NOMO-1 (cell line): ENCODE measurements at regions not wholly inside any gene's neighbourhood (a gene's known extent, or its start where the extent isn't known, plus 50 kb on each side); places are given as distances from the start of the nearest gene placed in this dataset.

Experiments
- DNase-seq, 2 experiments: peaks; one replicate each; lab custom pipeline; 2025; ENCODE audit not compliant: unreplicated experiment in 2 of 2; lab: John Stamatoyannopoulos, UW

- no peak for DNase-seq
Observed at GRCh38 chr14:36245223-36245622, 68.7 kb upstream of the PTCSC3 start.

- no peak for DNase-seq
Observed at GRCh38 chr14:36243183-36243582, 66.7 kb upstream of the PTCSC3 start.

- DNase-seq, result no peak
Observed at GRCh38 chr14:36241183-36241582, 64.7 kb upstream of the PTCSC3 start.

- DNase-seq, result peak; percentile 55 to 63
Observed at GRCh38 chr14:36238666-36239363, 62.3 kb upstream of the PTCSC3 start.

GRCh38 chr14:36233217-36233616 is 56.7 kb upstream of the PTCSC3 start:
- no peak for DNase-seq

GRCh38 chr14:36229262-36229661 is 52.7 kb upstream of the PTCSC3 start:
- DNase-seq, result no peak

GRCh38 chr14:36227802-36228201 is 51.3 kb upstream of the PTCSC3 start:
- no peak for DNase-seq

GRCh38 chr14:36227344-36227743 is 50.8 kb upstream of the PTCSC3 start:
- DNase-seq, result no peak
